ENCODE measurements at regions not wholly inside any gene's neighbourhood (a gene's known extent, or its start where the extent isn't known, plus 50 kb on each side); places are given as distances from the start of the nearest gene placed in this dataset.

DNA sequence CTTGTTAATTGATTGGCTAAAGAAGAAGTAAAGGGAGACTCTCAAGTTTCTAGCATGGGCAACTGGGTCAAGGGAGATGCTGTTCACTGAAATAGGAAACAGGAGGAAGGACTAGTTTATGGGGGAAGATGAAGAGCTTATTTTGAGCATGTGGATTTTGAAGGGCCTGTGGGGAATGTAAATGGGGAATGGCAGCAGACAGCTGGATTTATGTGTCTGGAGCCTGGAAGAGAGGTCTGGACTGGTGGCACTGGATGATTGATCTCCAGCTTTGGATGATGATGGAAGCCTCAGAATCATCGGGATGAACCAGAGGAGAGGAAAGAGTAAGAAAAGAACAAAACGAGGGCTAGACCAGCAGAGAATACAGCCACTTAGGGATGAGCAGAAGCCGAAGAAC, 54.9 kb upstream of the ENAH start:
- intact Hi-C loops (cut with DNase I) = no loop called here
- DNase-seq (ENCODE audit: missing footprints) (no peak), ATAC-seq (no peak)

DNA sequence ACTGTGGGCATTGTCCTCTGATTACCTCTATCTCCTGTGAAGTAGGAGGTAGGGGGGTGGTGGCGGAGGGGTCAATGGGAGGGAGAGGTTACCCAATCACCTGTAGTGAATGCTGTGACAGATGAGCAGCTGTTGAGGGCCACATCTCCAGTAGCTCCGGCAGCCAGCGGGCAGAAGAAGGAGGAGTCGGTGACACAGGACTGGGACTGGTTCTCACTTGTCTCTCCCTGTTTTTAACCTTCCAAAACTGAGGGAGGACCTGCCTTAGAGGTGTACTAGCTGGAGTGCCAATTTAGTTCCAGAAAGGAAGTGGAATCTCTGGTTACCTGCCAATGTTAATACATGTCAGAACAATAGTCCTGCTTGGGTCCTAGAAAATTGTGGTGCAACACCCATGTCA, 56.2 kb upstream of the ENAH start:
- intact Hi-C loops (cut with DNase I) = loop anchor here (1.0 kb wide), 1 partner anchor 17 kb away; no protein-coding TSS in a partner anchor
- DNase-seq (ENCODE audit: missing footprints) (no peak), ATAC-seq (no peak)

DNA sequence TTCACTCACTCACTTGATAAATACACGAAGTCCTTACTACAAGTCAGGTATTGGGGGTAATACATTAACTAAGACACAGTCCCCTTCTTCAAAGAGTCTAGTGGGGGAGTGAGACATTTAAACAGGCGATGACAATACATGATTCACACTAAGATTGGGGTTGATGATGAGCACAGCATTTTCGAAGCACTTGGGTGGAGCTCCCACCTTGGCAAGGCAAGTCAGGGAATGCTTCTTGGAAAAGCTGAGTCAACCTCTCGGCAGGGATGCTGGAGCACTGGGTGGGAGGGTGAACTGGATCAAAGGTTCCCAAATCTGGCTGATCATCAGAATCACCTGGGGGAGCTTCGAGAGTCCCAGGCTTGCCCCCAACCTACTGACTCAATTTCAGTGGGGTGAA, 57.9 kb upstream of the ENAH start:
- DNase-seq (ENCODE audit: missing footprints) = no peak
- no peak for ATAC-seq
- intact Hi-C loops (cut with DNase I) = no loop called here

DNA sequence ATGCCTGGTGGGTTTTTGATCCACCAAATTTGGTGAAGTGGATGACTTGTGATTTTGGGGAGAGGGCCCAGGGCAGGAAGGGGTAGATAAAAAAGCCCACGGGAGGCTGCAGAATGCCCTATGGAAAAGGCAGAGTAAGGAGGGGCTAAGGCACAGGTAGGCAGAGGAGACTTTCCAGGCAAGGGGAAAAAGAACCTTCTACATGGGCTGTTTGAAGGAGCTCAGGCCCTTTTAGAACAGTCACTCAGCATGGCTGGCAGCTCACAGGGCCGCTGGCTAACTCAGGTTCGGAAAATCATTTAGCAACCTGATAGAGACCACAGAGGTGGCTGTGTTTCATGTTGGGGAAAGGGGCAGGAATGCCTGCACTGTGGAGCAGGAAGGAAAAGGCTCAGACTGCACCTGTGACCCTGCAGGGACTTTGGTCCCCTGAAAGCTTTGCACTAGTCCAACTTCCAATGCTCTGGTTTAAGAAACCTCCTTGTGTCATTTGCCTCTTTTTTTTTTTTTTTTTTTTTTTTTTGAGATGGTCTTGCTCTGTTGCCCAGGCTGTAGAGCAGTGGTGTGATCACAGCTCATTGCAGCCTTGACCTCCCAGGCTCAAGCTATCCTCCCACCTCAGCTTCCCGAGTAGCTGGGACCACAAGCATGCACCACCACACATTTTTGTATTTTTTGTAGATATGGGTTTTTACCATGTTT, 58.5 kb upstream of the ENAH start:
- ATAC-seq (no peak), DNase-seq (ENCODE audit: missing footprints) (no peak)
- intact Hi-C loops (cut with DNase I) = no loop called here

DNA sequence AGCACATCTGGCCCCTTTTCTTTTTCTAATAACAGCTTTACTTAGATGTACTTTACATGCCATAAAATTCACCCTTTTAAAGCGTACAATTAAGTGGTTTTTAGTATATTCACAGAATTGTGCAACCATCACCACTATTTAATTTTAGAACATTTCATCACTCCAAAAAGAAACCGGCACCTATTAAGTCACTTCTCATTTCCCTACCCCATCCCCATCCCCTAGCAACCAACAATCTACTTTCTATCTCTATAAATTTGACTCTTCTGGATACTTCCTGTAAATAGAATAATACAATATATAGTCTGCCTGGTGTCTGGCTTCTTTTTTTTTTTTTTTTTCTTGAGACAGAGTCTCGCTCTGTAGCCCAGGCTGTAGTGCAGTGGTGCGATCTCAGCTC, 59.5 kb upstream of the ENAH start:
- DNase-seq (ENCODE audit: missing footprints) = no peak
- intact Hi-C loops (cut with DNase I) = no loop called here
- ATAC-seq = no peak

DNA sequence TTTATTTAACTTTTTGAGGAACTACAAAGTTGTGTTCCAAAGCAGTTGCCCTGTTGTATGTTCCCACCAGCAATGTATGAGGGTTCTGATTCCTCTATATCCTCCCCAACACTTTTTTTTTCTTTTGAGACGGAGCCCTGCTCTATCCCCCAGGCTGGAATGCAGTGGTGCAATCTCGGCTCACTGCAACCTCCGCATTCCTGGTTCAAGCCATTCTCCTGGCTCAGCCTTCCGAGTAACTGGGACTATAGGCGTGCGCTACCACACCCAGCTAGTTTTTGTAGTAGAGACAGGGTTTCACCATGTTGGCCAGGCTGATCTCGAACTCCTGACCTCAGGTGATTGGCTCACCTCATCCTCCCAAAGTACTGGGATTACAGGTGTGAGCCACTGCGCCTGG, 60.4 kb upstream of the ENAH start:
- ATAC-seq = no peak
- intact Hi-C loops (cut with DNase I) = no loop called here
- no peak for DNase-seq (ENCODE audit: missing footprints)

DNA sequence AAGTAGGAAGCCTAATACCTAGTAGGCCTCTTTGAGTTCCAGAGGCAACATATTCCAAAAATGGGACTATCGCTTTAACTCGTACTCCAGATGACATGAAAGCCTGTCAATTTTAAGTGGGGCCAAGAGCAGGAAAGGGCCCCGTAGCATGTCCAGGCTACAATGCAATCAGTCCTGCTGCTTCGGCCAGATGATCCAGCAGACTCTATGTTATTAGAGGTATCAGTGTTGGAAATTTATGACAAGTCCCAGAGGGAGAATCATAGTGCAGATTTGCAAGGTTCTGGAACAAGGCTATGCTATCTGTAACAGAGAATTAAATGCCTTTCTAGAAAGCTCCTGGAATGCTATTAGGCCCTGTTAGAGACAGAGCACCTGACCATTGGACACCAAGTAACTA, 56.7 kb upstream of the SRP9 start:
- DNase-seq (ENCODE audit: missing footprints) (no peak), ATAC-seq (no peak)
- intact Hi-C loops (cut with DNase I) = no loop called here

DNA sequence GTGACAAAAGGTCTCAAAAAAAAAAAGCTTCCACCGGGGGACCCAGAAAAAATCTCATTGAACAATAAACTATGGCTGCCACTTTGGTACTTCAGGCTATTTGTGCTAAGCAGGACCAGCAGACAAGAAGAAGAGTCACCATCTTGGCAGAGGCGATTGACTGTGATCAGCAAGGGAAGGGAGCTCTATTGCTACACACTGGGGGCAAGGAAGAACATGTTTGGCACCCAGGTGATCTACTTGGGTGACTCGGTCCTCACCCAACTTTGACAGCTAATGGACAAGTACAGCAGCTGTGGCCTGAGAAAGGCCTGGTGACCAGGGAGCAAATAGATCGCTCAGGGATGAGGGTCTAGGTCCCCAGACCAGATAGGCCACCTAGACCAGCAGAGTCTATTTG, 53.4 kb upstream of the SRP9 start:
- intact Hi-C loops (cut with DNase I) = no loop called here
- no peak for ATAC-seq
- DNase-seq (ENCODE audit: missing footprints) = no peak

Data from Right ventricle myocardium inferior (tissue), 1 donor.